Keratinocyte (primary cell): ENCODE measurements at regions not wholly inside any gene's neighbourhood (a gene's known extent, or its start where the extent isn't known, plus 50 kb on each side); places are given as distances from the start of the nearest gene placed in this dataset.
"Not testable (repeated sequence)": the region's sequence is repeated elsewhere in the genome, so short reads cannot be mapped to it uniquely, and the experiment has no call there.

ENCODE experiments used
- DNase-seq: peaks from one replicate; pipeline ENCODE4 v3.0.0-alpha.2; 2011; ENCODE audit warnings: low read depth, missing footprints, low spot score
- FAIRE-seq: peaks from 2 replicates; lab custom pipeline; 2011; peaks lifted over from hg19 to GRCh38; lab: Jason Lieb, UNC
- H2AFZ ChIP-seq: 2 replicates; pipeline ENCODE4 v1.6.0; 2012; ENCODE audit warnings: low read length, control low read depth, inconsistent platforms; ENCODE audit not compliant: control insufficient read depth
- H3K27ac ChIP-seq: 2 replicates; pipeline ENCODE4 v1.5.1; 2011; ENCODE audit warnings: low read length; ENCODE audit not compliant: control insufficient read depth, insufficient read depth
- H3K27me3 ChIP-seq: 3 replicates; pipeline ENCODE4 v1.6.0; 2011; ENCODE audit warnings: low read length; ENCODE audit not compliant: control insufficient read depth, insufficient read depth; ENCODE audit errors: extremely low read depth
- H3K36me3 ChIP-seq, 2 experiments: 2 replicates in 1 of 2; 3 replicates in 1 of 2; pipeline ENCODE4 v1.5.1; 2011; ENCODE audit warnings: low read length in 2 of 2, mild to moderate bottlenecking in 1 of 2; ENCODE audit not compliant: control insufficient read depth in 2 of 2, insufficient read depth in 2 of 2; ENCODE audit errors: extremely low read depth in 1 of 2
- H3K4me1 ChIP-seq: 3 replicates; pipeline ENCODE4 v1.5.1; 2011; ENCODE audit warnings: low read length; ENCODE audit not compliant: control insufficient read depth, insufficient read depth; ENCODE audit errors: extremely low read depth
- H3K4me2 ChIP-seq: 3 replicates; pipeline ENCODE4 v1.6.0; 2011; ENCODE audit warnings: low read depth, low read length; ENCODE audit not compliant: control insufficient read depth, insufficient read depth; ENCODE audit errors: extremely low read depth
- H3K4me3 ChIP-seq, 3 experiments: fragments of 200-600 bp in 1 of 3; sonication (generic) in 1 of 3; 2 replicates in 2 of 3; 3 replicates in 1 of 3; pipeline ENCODE4 v1.5.1; 2011 to 2016; ENCODE audit warnings: low read length in 3 of 3, mild to moderate bottlenecking in 3 of 3, control low read depth in 2 of 3, inconsistent platforms in 1 of 3, low read depth in 1 of 3, mixed read lengths in 1 of 3, mixed run types in 1 of 3, moderate library complexity in 1 of 3; ENCODE audit not compliant: control insufficient read depth in 2 of 3, insufficient read depth in 2 of 3; ENCODE audit errors: extremely low read depth in 1 of 3
- H3K79me2 ChIP-seq: 2 replicates; pipeline ENCODE4 v1.6.0; 2012; ENCODE audit warnings: low read length; ENCODE audit not compliant: control insufficient read depth, insufficient read depth
- H3K9ac ChIP-seq: 3 replicates; pipeline ENCODE4 v1.6.0; 2011; ENCODE audit warnings: low read length; ENCODE audit not compliant: control insufficient read depth, insufficient read depth; ENCODE audit errors: extremely low read depth
- H3K9me1 ChIP-seq: 3 replicates; pipeline ENCODE4 v1.6.0; 2011; ENCODE audit warnings: low read length; ENCODE audit not compliant: control insufficient read depth, insufficient read depth; ENCODE audit errors: extremely low read depth
- H3K9me3 ChIP-seq: 2 replicates; pipeline ENCODE4 v1.5.1; 2012; ENCODE audit warnings: low read depth, low read length; ENCODE audit not compliant: control insufficient read depth
- H4K20me1 ChIP-seq: 3 replicates; pipeline ENCODE4 v1.6.0; 2011; ENCODE audit warnings: low read length; ENCODE audit not compliant: control insufficient read depth, insufficient read depth; ENCODE audit errors: extremely low read depth
- CTCF ChIP-seq, 3 experiments: IDR thresholded peaks in 1 of 3; conservative IDR thresholded peaks in 1 of 3; optimal IDR thresholded peaks in 1 of 3; 2 replicates in 2 of 3; 3 replicates in 1 of 3; pipeline versions ENCODE3 to v1.5.1; 2011; ENCODE audit warnings: low read length in 3 of 3, mild to moderate bottlenecking in 3 of 3, moderate library complexity in 2 of 3, control low read depth in 1 of 3, inconsistent platforms in 1 of 3; ENCODE audit not compliant: insufficient read depth in 2 of 3; ENCODE audit errors: extremely low read depth in 1 of 3
- EZH2 ChIP-seq: IDR thresholded peaks from one replicate; pipeline ENCODE4 v1.6.1; 2012; ENCODE audit warnings: inconsistent platforms, mild to moderate bottlenecking, low read length, moderate library complexity
- dilution Hi-C: fragments of 300-500 bp; cut with MboI; formaldehyde crosslinking; loops from one replicate; pipeline ENCODE4 v1.7.0; 2020; ENCODE audit warnings: low sequenced_read_pairs; ENCODE audit not compliant: extremely low pct_ligation_motif_present

GRCh38 chr6:112883095-112883494 is 536.0 kb downstream of the RFPL4B start:
- FAIRE-seq = no peak
- no peaks in the 10 kb centered on the region for H3K9me1 ChIP-seq
- no peaks in the 10 kb centered on the region for H4K20me1 ChIP-seq
- H3K27me3 ChIP-seq = no peaks in the 10 kb centered on the region
- H3K9me3 ChIP-seq = no peaks in the 10 kb centered on the region
- H3K4me2 ChIP-seq = no peak overlapping the region
- H3K9ac ChIP-seq = no peak overlapping the region
- H3K27ac ChIP-seq = no peak overlapping the region
- no peaks in the 10 kb centered on the region for H3K79me2 ChIP-seq
- TF ChIP-seq CTCF (optimal IDR thresholded peaks at IDR 0.05 in 1 of 3, IDR thresholded peaks at IDR 0.05 in 1 of 3, conservative IDR thresholded peaks at IDR 0.05 in 1 of 3; ENCODE audit: extremely low read depth in 1 of 3, insufficient read depth in 2 of 3, low read length in 3 of 3) (no peak), EZH2 (no peak)
- no peak for DNase-seq
- H3K4me1 ChIP-seq = no peaks in the 10 kb centered on the region
- dilution Hi-C loops = no loop called here
- no peak overlapping the region for H3K4me3 ChIP-seq
- no peak overlapping the region for H2AFZ ChIP-seq
- H3K36me3 ChIP-seq = no peaks in the 10 kb centered on the region

DNA sequence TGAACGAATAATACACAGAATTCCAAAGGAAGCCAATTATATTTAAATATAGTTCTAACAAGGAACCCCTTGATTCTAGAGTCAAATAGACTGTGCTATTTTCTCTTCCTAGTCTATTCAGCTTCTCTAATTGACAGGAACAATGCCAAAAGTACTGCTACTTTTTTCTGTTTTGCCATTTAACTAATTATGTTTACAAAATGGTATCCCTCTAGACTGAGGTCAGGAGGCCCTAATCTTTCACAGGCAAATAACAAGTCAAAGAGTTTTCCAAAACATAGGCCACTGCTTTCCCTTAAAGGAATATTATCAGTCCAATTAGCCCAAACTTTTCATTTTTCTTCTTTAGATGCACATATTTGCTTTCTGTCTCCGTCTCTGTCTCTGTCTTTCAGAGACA is 539.3 kb downstream of the RFPL4B start:
- H3K27me3 ChIP-seq = no peaks in the 10 kb centered on the region
- no peak overlapping the region for H3K27ac ChIP-seq
- TF ChIP-seq EZH2 (no peak), CTCF (optimal IDR thresholded peaks at IDR 0.05 in 1 of 3, IDR thresholded peaks at IDR 0.05 in 1 of 3, conservative IDR thresholded peaks at IDR 0.05 in 1 of 3; ENCODE audit: extremely low read depth in 1 of 3, insufficient read depth in 2 of 3, low read length in 3 of 3) (no peak)
- no peak for DNase-seq
- H3K4me1 ChIP-seq = no peaks in the 10 kb centered on the region
- no peaks in the 10 kb centered on the region for H4K20me1 ChIP-seq
- dilution Hi-C loops = no loop called here
- no peaks in the 10 kb centered on the region for H3K9me3 ChIP-seq
- H3K4me3 ChIP-seq = no peak overlapping the region
- no peak overlapping the region for H2AFZ ChIP-seq
- no peak overlapping the region for H3K9ac ChIP-seq
- no peaks in the 10 kb centered on the region for H3K9me1 ChIP-seq
- H3K36me3 ChIP-seq = no peaks in the 10 kb centered on the region
- no peaks in the 10 kb centered on the region for H3K79me2 ChIP-seq
- no peak overlapping the region for H3K4me2 ChIP-seq
- FAIRE-seq = no peak

- H4K20me1 ChIP-seq, H2AFZ ChIP-seq, H3K36me3 ChIP-seq, H3K4me3 ChIP-seq, H3K27ac ChIP-seq, H3K79me2 ChIP-seq, DNase-seq, H3K27me3 ChIP-seq, H3K4me2 ChIP-seq, H3K9ac ChIP-seq, H3K9me1 ChIP-seq, FAIRE-seq, dilution Hi-C loops, H3K9me3 ChIP-seq, H3K4me1 ChIP-seq: not testable (repeated sequence)
Observed at GRCh38 chr6:112887424-112887823, 540.3 kb downstream of the RFPL4B start.
